GM23338 (cell line): ENCODE measurements at regions not wholly inside any gene's neighbourhood (a gene's known extent, or its start where the extent isn't known, plus 50 kb on each side); places are given as distances from the start of the nearest gene placed in this dataset.

Experiments
- ATAC-seq: fragments of 200-7000 bp; cut with Tn5 transposase; 3 replicates; pipeline ENCODE4 v1.9.1; 2020
- DNase-seq: peaks from one replicate; pipeline ENCODE4 v3.0.0-alpha.2; 2015; ENCODE audit warnings: low spot score
- H2AFZ ChIP-seq: fragments of 200-600 bp; sonication (generic); 2 replicates; pipeline ENCODE4 v1.8.0; 2016; ENCODE audit warnings: antibody characterized with exemption, mild to moderate bottlenecking, moderate library complexity
- H3F3A ChIP-seq: fragments of 200-600 bp; sonication (generic); replicated peaks from 2 replicates; pipeline ENCODE4 v1.8.0; 2017; ENCODE audit warnings: antibody characterized with exemption, mixed run types, low read depth
- H3K27ac ChIP-seq: fragments of 200-600 bp; sonication (generic); 2 replicates; pipeline ENCODE4 v1.6.1; 2016; ENCODE audit warnings: low read depth
- H3K27me3 ChIP-seq: fragments of 200-600 bp; sonication (generic); 2 replicates; pipeline ENCODE4 v1.8.0; 2016; ENCODE audit warnings: mild to moderate bottlenecking, mixed run types, moderate library complexity; ENCODE audit not compliant: insufficient read depth
- H3K36me3 ChIP-seq: fragments of 200-600 bp; sonication (generic); 2 replicates; pipeline ENCODE4 v1.8.0; 2016; ENCODE audit warnings: mild to moderate bottlenecking; ENCODE audit not compliant: insufficient read depth
- H3K4me1 ChIP-seq: fragments of 200-600 bp; sonication (generic); 2 replicates; pipeline ENCODE4 v1.8.0; 2016; ENCODE audit warnings: mild to moderate bottlenecking, moderate library complexity; ENCODE audit not compliant: insufficient read depth
- H3K4me2 ChIP-seq: fragments of 200-600 bp; sonication (generic); 2 replicates; pipeline ENCODE4 v1.7.1; 2017; ENCODE audit warnings: mixed run types
- H3K4me3 ChIP-seq: fragments of 200-600 bp; sonication (generic); 2 replicates; pipeline ENCODE4 v1.6.1; 2016; ENCODE audit warnings: mixed run types
- H3K79me2 ChIP-seq: fragments of 200-600 bp; sonication (generic); replicated peaks from 2 replicates; pipeline ENCODE4 v1.8.0; 2017; ENCODE audit warnings: mild to moderate bottlenecking; ENCODE audit not compliant: insufficient read depth
- H3K9me2 ChIP-seq: fragments of 200-600 bp; sonication (generic); 2 replicates; pipeline ENCODE4 v1.8.0; 2017; ENCODE audit not compliant: insufficient read depth
- H4K20me1 ChIP-seq: fragments of 200-600 bp; sonication (generic); replicated peaks from 2 replicates; pipeline ENCODE4 v1.8.0; 2017; ENCODE audit warnings: mild to moderate bottlenecking; ENCODE audit not compliant: insufficient read depth
- H3K27ac Mint-ChIP-seq: 2 replicates; pipeline ENCODE4 v1.8.0; 2020; ENCODE audit warnings: inconsistent platforms, mild to moderate bottlenecking, moderate library complexity, mixed read lengths
- H3K27me3 Mint-ChIP-seq: 3 replicates; pipeline ENCODE4 v1.8.0; 2022; ENCODE audit warnings: low read depth, mild to moderate bottlenecking, moderate library complexity, mixed read lengths, inconsistent platforms; ENCODE audit not compliant: insufficient read depth, poor library complexity
- H3K36me3 Mint-ChIP-seq: 3 replicates; pipeline ENCODE4 v1.8.0; 2021; ENCODE audit warnings: low read depth, mild to moderate bottlenecking, inconsistent platforms, moderate library complexity, mixed read lengths
- H3K4me1 Mint-ChIP-seq: 3 replicates; pipeline ENCODE4 v1.8.0; 2020; ENCODE audit warnings: mild to moderate bottlenecking, inconsistent platforms, mixed read lengths
- H3K4me3 Mint-ChIP-seq: 3 replicates; pipeline ENCODE4 v1.8.0; 2021; ENCODE audit warnings: moderate library complexity, mild to moderate bottlenecking, inconsistent platforms, mixed read lengths
- H3K9me3 Mint-ChIP-seq: 3 replicates; pipeline ENCODE4 v1.8.0; 2020; ENCODE audit warnings: moderate library complexity, mild to moderate bottlenecking, inconsistent platforms, mixed read lengths
- CREB1 ChIP-seq: fragments of 250-450 bp; sonication (Bioruptor Pico); IDR thresholded peaks from 2 replicates; pipeline ENCODE4 v1.5.0; 2020; ENCODE audit warnings: low read depth, mild to moderate bottlenecking, moderate library complexity
- ETS1 ChIP-seq: IDR thresholded peaks from 2 replicates; pipeline ENCODE4 v1.6.1; 2016; ENCODE audit warnings: antibody characterized with exemption
- EZH2phosphoT487 ChIP-seq: fragments of 200-600 bp; sonication (generic); IDR thresholded peaks from one replicate; pipeline ENCODE4 v1.8.1; 2018; ENCODE audit warnings: antibody characterized with exemption; ENCODE audit not compliant: unreplicated experiment
- JUNB ChIP-seq: IDR thresholded peaks from one replicate; pipeline ENCODE4 v1.6.1; 2016; ENCODE audit warnings: antibody characterized with exemption; ENCODE audit not compliant: unreplicated experiment
- NANOG ChIP-seq: IDR thresholded peaks from 2 replicates; pipeline ENCODE4 v1.6.1; 2016; ENCODE audit warnings: antibody characterized with exemption, borderline replicate concordance
- STAT1 ChIP-seq: IDR thresholded peaks from one replicate; pipeline ENCODE4 v1.6.1; 2016; ENCODE audit warnings: antibody characterized with exemption; ENCODE audit not compliant: unreplicated experiment
- TF ChIP-seq, protein P1 (sequence below): fragments of 250-450 bp; sonication (Bioruptor Pico); IDR thresholded peaks from 2 replicates; pipeline ENCODE4 v1.5.0; 2020; ENCODE audit warnings: mild to moderate bottlenecking, moderate library complexity
- TF ChIP-seq, protein P2 (sequence below), 2 experiments: fragments of 200-600 bp in 1 of 2; sonication (generic) in 1 of 2; conservative IDR thresholded peaks; 2 replicates each; pipeline versions ENCODE4 v1.5.1 to v1.6.1; 2016 to 2017; ENCODE audit warnings: antibody characterized with exemption in 2 of 2, low read depth in 2 of 2, mild to moderate bottlenecking in 2 of 2, moderate library complexity in 1 of 2

DNA sequence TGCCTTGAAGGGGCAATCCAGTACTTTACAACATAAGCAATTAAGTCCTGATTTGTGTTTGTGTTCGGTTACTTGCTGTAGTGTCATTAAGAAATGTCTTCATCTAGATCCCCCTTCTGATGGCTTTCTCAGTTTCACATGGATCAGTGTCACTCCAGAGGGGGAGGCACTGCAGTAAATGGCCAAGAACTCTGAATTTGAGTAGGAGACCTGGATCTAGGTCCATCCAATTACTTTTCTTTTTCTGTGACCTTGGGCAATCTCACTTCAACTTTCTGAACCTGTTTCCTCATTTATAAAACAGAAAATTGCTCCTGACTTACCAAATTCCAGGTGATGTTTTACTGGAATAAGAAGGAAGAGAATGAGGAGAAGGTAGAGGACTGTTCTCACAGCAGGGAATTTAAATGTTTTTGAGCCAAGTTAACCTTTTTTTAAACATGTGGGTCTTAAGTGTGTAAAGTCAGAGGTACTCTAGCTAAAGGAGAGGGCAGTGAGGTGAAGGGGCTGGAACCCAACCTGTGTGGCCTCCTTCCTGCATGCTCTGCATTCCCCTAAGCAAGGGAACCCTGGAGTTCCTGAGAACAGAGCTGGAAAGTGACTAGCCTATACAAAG is 285.5 kb downstream of the HACE1 start:
- H3K79me2 ChIP-seq = no peaks in the 10 kb centered on the region
- DNase-seq (no peak), ATAC-seq (no peak; the same call in 2 of the 3 replicates)
- H3K27me3 ChIP-seq = no peaks in the 10 kb centered on the region
- H3K36me3 Mint-ChIP-seq = no peaks in the 10 kb centered on the region
- no peak overlapping the region for H3K27ac ChIP-seq
- peaks cover 3% of the 10 kb centered on the region; the same call in 1 of the 2 replicates for H3K4me1 ChIP-seq
- no peak overlapping the region for H3K4me3 ChIP-seq
- H3K4me3 Mint-ChIP-seq = no peak overlapping the region
- H3K27ac Mint-ChIP-seq = no peak overlapping the region
- peaks cover 12% of the 10 kb centered on the region for H3K9me2 ChIP-seq
- H3K36me3 ChIP-seq = no peaks in the 10 kb centered on the region
- peaks cover 21% of the 10 kb centered on the region for H3K4me1 Mint-ChIP-seq
- H3K4me2 ChIP-seq = no peak overlapping the region
- TF ChIP-seq, protein P1, sequence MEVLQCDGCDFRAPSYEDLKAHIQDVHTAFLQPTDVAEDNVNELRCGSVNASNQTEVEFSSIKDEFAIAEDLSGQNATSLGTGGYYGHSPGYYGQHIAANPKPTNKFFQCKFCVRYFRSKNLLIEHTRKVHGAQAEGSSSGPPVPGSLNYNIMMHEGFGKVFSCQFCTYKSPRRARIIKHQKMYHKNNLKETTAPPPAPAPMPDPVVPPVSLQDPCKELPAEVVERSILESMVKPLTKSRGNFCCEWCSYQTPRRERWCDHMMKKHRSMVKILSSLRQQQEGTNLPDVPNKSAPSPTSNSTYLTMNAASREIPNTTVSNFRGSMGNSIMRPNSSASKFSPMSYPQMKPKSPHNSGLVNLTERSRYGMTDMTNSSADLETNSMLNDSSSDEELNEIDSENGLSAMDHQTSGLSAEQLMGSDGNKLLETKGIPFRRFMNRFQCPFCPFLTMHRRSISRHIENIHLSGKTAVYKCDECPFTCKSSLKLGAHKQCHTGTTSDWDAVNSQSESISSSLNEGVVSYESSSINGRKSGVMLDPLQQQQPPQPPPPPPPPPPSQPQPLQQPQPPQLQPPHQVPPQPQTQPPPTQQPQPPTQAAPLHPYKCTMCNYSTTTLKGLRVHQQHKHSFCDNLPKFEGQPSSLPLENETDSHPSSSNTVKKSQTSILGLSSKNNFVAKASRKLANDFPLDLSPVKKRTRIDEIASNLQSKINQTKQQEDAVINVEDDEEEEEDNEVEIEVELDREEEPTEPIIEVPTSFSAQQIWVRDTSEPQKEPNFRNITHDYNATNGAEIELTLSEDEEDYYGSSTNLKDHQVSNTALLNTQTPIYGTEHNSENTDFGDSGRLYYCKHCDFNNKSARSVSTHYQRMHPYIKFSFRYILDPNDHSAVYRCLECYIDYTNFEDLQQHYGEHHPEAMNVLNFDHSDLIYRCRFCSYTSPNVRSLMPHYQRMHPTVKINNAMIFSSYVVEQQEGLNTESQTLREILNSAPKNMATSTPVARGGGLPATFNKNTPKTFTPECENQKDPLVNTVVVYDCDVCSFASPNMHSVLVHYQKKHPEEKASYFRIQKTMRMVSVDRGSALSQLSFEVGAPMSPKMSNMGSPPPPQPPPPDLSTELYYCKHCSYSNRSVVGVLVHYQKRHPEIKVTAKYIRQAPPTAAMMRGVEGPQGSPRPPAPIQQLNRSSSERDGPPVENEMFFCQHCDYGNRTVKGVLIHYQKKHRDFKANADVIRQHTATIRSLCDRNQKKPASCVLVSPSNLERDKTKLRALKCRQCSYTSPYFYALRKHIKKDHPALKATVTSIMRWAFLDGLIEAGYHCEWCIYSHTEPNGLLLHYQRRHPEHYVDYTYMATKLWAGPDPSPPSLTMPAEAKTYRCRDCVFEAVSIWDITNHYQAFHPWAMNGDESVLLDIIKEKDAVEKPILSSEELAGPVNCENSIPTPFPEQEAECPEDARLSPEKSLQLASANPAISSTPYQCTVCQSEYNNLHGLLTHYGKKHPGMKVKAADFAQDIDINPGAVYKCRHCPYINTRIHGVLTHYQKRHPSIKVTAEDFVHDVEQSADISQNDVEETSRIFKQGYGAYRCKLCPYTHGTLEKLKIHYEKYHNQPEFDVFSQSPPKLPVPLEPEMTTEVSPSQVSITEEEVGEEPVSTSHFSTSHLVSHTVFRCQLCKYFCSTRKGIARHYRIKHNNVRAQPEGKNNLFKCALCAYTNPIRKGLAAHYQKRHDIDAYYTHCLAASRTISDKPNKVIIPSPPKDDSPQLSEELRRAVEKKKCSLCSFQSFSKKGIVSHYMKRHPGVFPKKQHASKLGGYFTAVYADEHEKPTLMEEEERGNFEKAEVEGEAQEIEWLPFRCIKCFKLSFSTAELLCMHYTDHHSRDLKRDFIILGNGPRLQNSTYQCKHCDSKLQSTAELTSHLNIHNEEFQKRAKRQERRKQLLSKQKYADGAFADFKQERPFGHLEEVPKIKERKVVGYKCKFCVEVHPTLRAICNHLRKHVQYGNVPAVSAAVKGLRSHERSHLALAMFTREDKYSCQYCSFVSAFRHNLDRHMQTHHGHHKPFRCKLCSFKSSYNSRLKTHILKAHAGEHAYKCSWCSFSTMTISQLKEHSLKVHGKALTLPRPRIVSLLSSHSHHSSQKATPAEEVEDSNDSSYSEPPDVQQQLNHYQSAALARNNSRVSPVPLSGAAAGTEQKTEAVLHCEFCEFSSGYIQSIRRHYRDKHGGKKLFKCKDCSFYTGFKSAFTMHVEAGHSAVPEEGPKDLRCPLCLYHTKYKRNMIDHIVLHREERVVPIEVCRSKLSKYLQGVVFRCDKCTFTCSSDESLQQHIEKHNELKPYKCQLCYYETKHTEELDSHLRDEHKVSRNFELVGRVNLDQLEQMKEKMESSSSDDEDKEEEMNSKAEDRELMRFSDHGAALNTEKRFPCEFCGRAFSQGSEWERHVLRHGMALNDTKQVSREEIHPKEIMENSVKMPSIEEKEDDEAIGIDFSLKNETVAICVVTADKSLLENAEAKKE (CRISPR knock-in tag) = 0 out of 2 replicates have a peak, but pooled peaks have one; percentile 9
- TF ChIP-seq, protein P2, sequence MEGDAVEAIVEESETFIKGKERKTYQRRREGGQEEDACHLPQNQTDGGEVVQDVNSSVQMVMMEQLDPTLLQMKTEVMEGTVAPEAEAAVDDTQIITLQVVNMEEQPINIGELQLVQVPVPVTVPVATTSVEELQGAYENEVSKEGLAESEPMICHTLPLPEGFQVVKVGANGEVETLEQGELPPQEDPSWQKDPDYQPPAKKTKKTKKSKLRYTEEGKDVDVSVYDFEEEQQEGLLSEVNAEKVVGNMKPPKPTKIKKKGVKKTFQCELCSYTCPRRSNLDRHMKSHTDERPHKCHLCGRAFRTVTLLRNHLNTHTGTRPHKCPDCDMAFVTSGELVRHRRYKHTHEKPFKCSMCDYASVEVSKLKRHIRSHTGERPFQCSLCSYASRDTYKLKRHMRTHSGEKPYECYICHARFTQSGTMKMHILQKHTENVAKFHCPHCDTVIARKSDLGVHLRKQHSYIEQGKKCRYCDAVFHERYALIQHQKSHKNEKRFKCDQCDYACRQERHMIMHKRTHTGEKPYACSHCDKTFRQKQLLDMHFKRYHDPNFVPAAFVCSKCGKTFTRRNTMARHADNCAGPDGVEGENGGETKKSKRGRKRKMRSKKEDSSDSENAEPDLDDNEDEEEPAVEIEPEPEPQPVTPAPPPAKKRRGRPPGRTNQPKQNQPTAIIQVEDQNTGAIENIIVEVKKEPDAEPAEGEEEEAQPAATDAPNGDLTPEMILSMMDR (conservative IDR thresholded peaks at IDR 0.05; ENCODE audit: low read depth in 2 of 2) = no peak
- no peaks in the 10 kb centered on the region for H3K9me3 Mint-ChIP-seq
- H4K20me1 ChIP-seq = no peaks in the 10 kb centered on the region
- H3F3A ChIP-seq = no peaks in the 10 kb centered on the region
- no peak overlapping the region for H2AFZ ChIP-seq
- H3K27me3 Mint-ChIP-seq = no peaks in the 10 kb centered on the region

DNA sequence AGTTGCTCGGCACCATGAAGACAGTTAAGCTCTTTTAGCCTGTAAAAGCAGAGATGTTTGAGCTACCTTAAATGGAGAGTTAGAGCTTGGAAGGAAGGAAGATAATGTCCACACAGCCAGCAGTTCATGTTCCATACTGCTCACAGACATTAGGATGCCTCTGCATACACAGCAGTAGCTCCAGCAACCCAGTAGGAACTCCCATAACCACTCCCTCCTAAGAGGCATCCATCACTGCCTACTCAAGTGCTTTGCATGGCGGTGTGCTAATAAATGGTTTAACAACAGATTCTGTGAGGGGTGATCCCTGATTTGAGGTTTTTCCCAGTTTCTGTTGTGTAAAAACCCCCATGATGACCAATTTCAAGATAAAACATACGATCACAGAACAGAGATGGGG is 286.4 kb downstream of the HACE1 start:
- no peak overlapping the region for H3K4me3 Mint-ChIP-seq
- H3F3A ChIP-seq = no peaks in the 10 kb centered on the region
- no peaks in the 10 kb centered on the region for H3K27me3 ChIP-seq
- no peak overlapping the region for H3K4me2 ChIP-seq
- no peak for DNase-seq
- H3K9me3 Mint-ChIP-seq = no peaks in the 10 kb centered on the region
- peaks cover 21% of the 10 kb centered on the region for H3K4me1 Mint-ChIP-seq
- no peak overlapping the region for H3K27ac ChIP-seq
- no peak for ATAC-seq
- no peaks in the 10 kb centered on the region for H3K27me3 Mint-ChIP-seq
- no peak overlapping the region for H3K27ac Mint-ChIP-seq
- H3K36me3 Mint-ChIP-seq = no peaks in the 10 kb centered on the region
- no peak overlapping the region for H3K4me3 ChIP-seq
- H2AFZ ChIP-seq = no peak overlapping the region
- H4K20me1 ChIP-seq = no peaks in the 10 kb centered on the region
- H3K79me2 ChIP-seq = no peaks in the 10 kb centered on the region
- H3K9me2 ChIP-seq = peaks cover 13% of the 10 kb centered on the region
- H3K4me1 ChIP-seq = peaks cover 3% of the 10 kb centered on the region; the same call in 1 of the 2 replicates
- no peaks in the 10 kb centered on the region for H3K36me3 ChIP-seq
- TF ChIP-seq JUNB (no peak), NANOG (no peak), CREB1 (CRISPR knock-in tag) (no peak), EZH2phosphoT487 (no peak), ETS1 (no peak), STAT1 (no peak)
